ENCODE measurements at regions not wholly inside any gene's neighbourhood (a gene's known extent, or its start where the extent isn't known, plus 50 kb on each side); places are given as distances from the start of the nearest gene placed in this dataset.

DNA sequence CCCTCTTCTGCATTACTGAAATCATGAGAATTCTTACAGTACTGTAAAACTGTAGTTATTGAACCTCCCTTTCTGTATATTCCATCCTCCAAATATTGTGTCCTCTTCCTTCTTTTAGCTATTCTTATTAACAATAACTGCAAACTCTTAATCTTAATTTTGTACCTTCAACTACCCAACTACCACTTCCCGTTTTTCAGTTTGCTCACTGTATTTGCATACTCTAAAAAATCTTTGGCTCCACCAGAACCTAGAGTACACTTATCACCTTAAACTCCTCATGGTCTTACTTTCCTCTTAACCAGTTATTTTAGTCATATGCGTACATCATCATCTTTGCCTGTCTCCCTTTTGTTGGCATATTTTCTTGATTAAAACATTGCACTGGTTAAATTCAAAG, 543.7 kb downstream of the ARAP2 start:
- TF ChIP-seq, protein P1, sequence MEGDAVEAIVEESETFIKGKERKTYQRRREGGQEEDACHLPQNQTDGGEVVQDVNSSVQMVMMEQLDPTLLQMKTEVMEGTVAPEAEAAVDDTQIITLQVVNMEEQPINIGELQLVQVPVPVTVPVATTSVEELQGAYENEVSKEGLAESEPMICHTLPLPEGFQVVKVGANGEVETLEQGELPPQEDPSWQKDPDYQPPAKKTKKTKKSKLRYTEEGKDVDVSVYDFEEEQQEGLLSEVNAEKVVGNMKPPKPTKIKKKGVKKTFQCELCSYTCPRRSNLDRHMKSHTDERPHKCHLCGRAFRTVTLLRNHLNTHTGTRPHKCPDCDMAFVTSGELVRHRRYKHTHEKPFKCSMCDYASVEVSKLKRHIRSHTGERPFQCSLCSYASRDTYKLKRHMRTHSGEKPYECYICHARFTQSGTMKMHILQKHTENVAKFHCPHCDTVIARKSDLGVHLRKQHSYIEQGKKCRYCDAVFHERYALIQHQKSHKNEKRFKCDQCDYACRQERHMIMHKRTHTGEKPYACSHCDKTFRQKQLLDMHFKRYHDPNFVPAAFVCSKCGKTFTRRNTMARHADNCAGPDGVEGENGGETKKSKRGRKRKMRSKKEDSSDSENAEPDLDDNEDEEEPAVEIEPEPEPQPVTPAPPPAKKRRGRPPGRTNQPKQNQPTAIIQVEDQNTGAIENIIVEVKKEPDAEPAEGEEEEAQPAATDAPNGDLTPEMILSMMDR (conservative IDR thresholded peaks at IDR 0.05; ENCODE audit: low read length): no peak
- no peak for TF ChIP-seq EZH2phosphoT487 (IDR thresholded peaks at IDR 0.05; ENCODE audit: borderline replicate concordance)

All from Loucy (cell line).